HG02973 (cell line): ENCODE measurements at regions not wholly inside any gene's neighbourhood (a gene's known extent, or its start where the extent isn't known, plus 50 kb on each side); places are given as distances from the start of the nearest gene placed in this dataset.

ENCODE experiments used
- ATAC-seq: cut with Tn5 transposase; IDR thresholded peaks from one replicate; pipeline ENCODE4 v1.9.1; 2021; ENCODE audit warnings: moderate library complexity; ENCODE audit not compliant: unreplicated experiment

GRCh38 chr2:223508372-223508771, 93.8 kb downstream of the SCG2 start:
- ATAC-seq = no peak

GRCh38 chr2:223510713-223511112, 91.4 kb downstream of the SCG2 start:
- ATAC-seq = no peak

- ATAC-seq = no peak
Measured at GRCh38 chr2:223511168-223511567, 91.0 kb downstream of the SCG2 start.

GRCh38 chr2:223513771-223514455, 88.2 kb downstream of the SCG2 start:
- no peak for ATAC-seq

GRCh38 chr2:223519471-223519870, 82.7 kb downstream of the SCG2 start:
- no peak for ATAC-seq

GRCh38 chr2:223522796-223523195, 79.4 kb downstream of the SCG2 start:
- ATAC-seq = no peak

- no peak for ATAC-seq
Measured at GRCh38 chr2:223523551-223524001, 78.6 kb downstream of the SCG2 start.

GRCh38 chr2:223524066-223524465, 78.1 kb downstream of the SCG2 start:
- ATAC-seq = no peak

GRCh38 chr2:223526106-223526505, 76.1 kb downstream of the SCG2 start:
- ATAC-seq = no peak

GRCh38 chr2:223528036-223528435, 74.1 kb downstream of the SCG2 start:
- ATAC-seq = no peak

GRCh38 chr2:223529696-223530095, 72.5 kb downstream of the SCG2 start:
- ATAC-seq = no peak

GRCh38 chr2:223530811-223531210, 71.3 kb downstream of the SCG2 start:
- no peak for ATAC-seq

GRCh38 chr2:223532161-223532560, 70.0 kb downstream of the SCG2 start:
- no peak for ATAC-seq

GRCh38 chr2:223532712-223533111, 69.4 kb downstream of the SCG2 start:
- no peak for ATAC-seq

GRCh38 chr2:223536546-223536945, 65.6 kb downstream of the SCG2 start:
- ATAC-seq = no peak

GRCh38 chr2:223537115-223537514, 65.0 kb downstream of the SCG2 start:
- no peak for ATAC-seq

GRCh38 chr2:223537651-223538601, 64.2 kb downstream of the SCG2 start:
- ATAC-seq = no peak

GRCh38 chr2:223538920-223539440, 63.2 kb downstream of the SCG2 start:
- ATAC-seq = no peak

GRCh38 chr2:223541546-223541945, 60.6 kb downstream of the SCG2 start:
- no peak for ATAC-seq

GRCh38 chr2:223542501-223542900, 59.7 kb downstream of the SCG2 start:
- ATAC-seq = no peak

- no peak for ATAC-seq
Measured at GRCh38 chr2:223545406-223545805, 56.8 kb downstream of the SCG2 start.

- no peak for ATAC-seq
Measured at GRCh38 chr2:223545830-223546229, 56.3 kb downstream of the SCG2 start.
